GM12892 (cell line): ENCODE measurements at regions not wholly inside any gene's neighbourhood (a gene's known extent, or its start where the extent isn't known, plus 50 kb on each side); places are given as distances from the start of the nearest gene placed in this dataset.

Experiments
- POLR2A ChIP-seq: IDR thresholded peaks from 2 replicates; pipeline ENCODE4 v1.6.1; 2011; ENCODE audit warnings: low read depth, low read length, control low read depth
- POLR2AphosphoS5 ChIP-seq: IDR thresholded peaks from 2 replicates; pipeline ENCODE4 v1.6.1; 2011; ENCODE audit warnings: low read depth, low read length, control low read depth

DNA sequence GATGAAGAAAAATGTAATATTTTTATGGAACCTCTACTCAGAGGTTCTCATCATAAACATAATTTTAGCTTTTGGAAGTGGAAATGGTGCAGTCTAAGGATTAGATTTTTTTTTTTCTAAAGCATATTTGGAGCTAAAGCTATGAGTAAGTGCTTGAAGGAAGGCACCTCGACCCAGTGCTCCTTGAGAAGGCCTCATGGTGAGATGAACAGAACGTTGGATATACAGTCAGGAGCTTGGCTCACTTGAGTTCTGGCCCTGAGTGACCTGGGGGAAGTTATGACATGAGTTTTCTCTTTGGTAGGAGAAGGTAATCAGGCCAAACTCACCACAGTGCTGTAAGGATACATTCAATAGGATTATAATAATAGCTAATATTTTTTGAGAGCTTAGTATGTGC is 163.3 kb downstream of the JCAD start:
- no peak for TF ChIP-seq POLR2AphosphoS5
- no peak for TF ChIP-seq POLR2A
